ENCODE measurements at regions not wholly inside any gene's neighbourhood (a gene's known extent, or its start where the extent isn't known, plus 50 kb on each side); places are given as distances from the start of the nearest gene placed in this dataset.

DNA sequence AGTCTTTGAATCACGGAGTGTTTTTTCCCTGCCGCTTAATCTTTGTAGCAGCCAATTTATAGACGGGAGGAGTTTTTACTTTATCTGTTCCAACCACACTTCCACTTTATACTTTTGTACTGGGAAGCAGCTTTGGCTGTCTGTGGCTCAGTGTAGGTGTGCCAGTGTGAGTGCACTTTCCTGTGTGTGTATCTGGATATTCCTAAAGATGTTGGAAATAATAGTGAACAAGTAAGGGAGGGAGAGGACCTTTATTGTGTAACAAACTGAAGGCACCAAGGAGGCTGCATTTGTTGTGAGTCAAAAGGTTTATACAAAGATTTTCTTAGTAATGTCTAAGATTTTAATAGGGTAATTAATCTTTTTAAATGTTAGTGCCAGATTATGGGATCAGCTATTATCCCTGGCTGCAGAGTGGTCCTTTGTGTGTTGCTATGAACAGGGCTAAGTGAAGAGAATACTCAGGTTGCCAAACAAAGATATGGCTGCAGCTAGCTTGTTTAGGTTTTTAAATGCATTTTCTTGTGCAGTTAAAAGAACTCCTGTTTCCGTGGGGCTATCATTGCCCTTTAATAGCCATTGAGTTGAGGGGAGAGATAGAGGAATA, 226.3 kb downstream of the RNF144B start:
- no peak for ATAC-seq
- Histone ChIP-seq H3K36me3 (replicated peaks in 1 of 2; ENCODE audit: insufficient read depth in 1 of 2, low read depth in 2 of 2) (no peaks in the 10 kb centered on the region), H3K4me3 (no peak overlapping the region), H3K27me3 (no peaks in the 10 kb centered on the region), H3K4me1 (no peaks in the 10 kb centered on the region), H3K9me3 (no peaks in the 10 kb centered on the region), H3K27ac (no peak overlapping the region)
- DNase-seq = no peak
- TF ChIP-seq, protein P1, sequence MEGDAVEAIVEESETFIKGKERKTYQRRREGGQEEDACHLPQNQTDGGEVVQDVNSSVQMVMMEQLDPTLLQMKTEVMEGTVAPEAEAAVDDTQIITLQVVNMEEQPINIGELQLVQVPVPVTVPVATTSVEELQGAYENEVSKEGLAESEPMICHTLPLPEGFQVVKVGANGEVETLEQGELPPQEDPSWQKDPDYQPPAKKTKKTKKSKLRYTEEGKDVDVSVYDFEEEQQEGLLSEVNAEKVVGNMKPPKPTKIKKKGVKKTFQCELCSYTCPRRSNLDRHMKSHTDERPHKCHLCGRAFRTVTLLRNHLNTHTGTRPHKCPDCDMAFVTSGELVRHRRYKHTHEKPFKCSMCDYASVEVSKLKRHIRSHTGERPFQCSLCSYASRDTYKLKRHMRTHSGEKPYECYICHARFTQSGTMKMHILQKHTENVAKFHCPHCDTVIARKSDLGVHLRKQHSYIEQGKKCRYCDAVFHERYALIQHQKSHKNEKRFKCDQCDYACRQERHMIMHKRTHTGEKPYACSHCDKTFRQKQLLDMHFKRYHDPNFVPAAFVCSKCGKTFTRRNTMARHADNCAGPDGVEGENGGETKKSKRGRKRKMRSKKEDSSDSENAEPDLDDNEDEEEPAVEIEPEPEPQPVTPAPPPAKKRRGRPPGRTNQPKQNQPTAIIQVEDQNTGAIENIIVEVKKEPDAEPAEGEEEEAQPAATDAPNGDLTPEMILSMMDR (IDR thresholded peaks at IDR 0.05) = no peak
- TF ChIP-seq POLR2A (IDR thresholded peaks at IDR 0.05) = no peak
- intact Hi-C loops (cut with DNase I) = no loop called here
- WGBS, 2 donors = 47 to 50% methylated on average over 4 of the region's 4 CpGs

DNA sequence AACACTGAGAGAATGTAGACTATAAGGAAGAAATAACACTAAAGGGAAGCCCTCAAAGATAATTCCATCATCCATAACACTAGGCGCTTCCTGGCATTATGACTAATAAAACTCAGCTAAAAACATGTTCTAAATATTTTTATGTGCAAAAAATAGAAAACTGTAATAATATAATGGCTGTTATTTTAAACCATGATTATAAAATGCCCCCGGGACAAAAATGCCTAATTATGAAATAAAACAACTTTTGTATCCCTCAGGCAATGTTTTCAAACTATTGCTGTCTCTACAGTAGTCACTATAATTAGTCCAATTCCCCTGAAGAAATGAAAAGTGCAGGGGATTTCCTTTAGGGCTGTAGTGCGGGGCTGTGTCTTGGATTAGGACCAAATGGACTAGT, 242.4 kb downstream of the RNF144B start:
- TF ChIP-seq, protein P1 (IDR thresholded peaks at IDR 0.05) = no peak
- no peak for TF ChIP-seq POLR2A (IDR thresholded peaks at IDR 0.05)
- Histone ChIP-seq H3K27ac (no peak overlapping the region), H3K36me3 (replicated peaks in 1 of 2; ENCODE audit: insufficient read depth in 1 of 2, low read depth in 2 of 2) (no peaks in the 10 kb centered on the region), H3K4me1 (no peaks in the 10 kb centered on the region), H3K9me3 (no peaks in the 10 kb centered on the region), H3K4me3 (no peak overlapping the region), H3K27me3 (no peaks in the 10 kb centered on the region)
- ATAC-seq (no peak), DNase-seq (no peak)
- intact Hi-C loops (cut with DNase I) = no loop called here
- WGBS, 2 donors = 62 to 69% methylated on average over 3 of the region's 3 CpGs

DNA sequence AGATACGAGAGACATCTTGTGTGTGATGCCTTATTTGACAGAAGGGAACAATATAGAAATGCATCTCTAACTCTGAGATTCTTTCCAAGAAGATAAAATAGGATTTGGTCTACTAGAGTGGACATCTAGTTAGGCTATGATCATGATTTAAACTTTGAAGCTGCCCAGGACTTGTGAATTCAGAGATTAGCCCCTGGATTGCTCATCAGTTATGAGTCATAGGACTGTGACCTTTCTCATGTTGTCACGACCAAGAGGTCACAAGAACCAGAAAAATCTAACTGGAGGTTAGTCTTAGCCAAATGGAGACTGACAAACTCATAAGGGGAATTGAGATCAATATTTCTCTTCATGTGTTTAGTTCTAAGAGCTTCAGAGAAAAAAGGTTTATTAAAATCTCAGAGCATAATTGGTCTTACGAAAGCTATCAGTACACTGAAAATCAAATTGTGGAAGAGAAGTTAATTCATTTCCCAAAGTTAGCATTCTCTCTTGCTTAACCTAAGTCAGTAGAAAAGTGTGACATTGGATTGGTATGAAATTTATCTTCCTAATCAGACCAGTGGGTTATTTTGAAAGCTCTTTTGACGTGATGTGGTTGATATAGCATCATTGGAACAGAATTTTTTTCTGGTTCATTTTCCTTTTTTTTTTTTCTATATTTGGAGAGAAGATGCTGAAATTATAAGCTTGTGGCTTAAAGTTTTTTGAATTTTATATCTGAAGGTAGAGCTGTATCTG, 245.7 kb downstream of the RNF144B start:
- Histone ChIP-seq H3K27me3 (no peaks in the 10 kb centered on the region), H3K4me1 (no peaks in the 10 kb centered on the region), H3K4me3 (no peak overlapping the region), H3K27ac (no peak overlapping the region), H3K9me3 (no peaks in the 10 kb centered on the region), H3K36me3 (replicated peaks in 1 of 2; ENCODE audit: insufficient read depth in 1 of 2, low read depth in 2 of 2) (no peaks in the 10 kb centered on the region)
- WGBS, 2 donors = 45 to 57% methylated on average over 4 of the region's 4 CpGs
- TF ChIP-seq, protein P1 (IDR thresholded peaks at IDR 0.05) = no peak
- no peak for TF ChIP-seq POLR2A (IDR thresholded peaks at IDR 0.05)
- intact Hi-C loops (cut with DNase I) = no loop called here
- ATAC-seq = no peak
- DNase-seq = no peak

DNA sequence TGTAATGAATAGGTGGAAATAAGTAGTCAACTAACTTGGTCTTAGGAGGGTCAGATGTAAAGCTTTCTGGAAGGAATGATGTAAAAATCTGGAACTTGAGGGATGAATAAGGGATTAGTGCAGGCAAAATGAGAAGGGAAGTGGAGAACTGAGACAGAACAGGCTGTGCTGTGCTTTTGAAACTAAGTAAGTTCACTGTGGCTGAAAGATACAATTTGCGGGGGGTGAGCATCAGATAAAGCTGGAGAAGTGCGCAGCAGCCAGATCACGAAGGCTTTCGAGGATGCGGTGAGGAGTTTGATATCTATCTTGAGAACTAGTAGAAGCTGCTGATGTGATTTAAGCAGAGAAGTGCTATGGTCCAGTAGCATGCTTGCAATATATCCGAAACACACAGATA, 247.8 kb downstream of the RNF144B start:
- Histone ChIP-seq H3K27ac (no peak overlapping the region), H3K36me3 (replicated peaks in 1 of 2; ENCODE audit: insufficient read depth in 1 of 2, low read depth in 2 of 2) (no peaks in the 10 kb centered on the region), H3K9me3 (no peaks in the 10 kb centered on the region), H3K4me3 (no peak overlapping the region), H3K27me3 (no peaks in the 10 kb centered on the region), H3K4me1 (no peaks in the 10 kb centered on the region)
- no peak for DNase-seq
- intact Hi-C loops (cut with DNase I) = no loop called here
- WGBS, 2 donors = 78 to 80% methylated on average over 6 of the region's 6 CpGs
- no peak for TF ChIP-seq POLR2A (IDR thresholded peaks at IDR 0.05)
- TF ChIP-seq, protein P1 (IDR thresholded peaks at IDR 0.05) = no peak
- no peak for ATAC-seq

DNA sequence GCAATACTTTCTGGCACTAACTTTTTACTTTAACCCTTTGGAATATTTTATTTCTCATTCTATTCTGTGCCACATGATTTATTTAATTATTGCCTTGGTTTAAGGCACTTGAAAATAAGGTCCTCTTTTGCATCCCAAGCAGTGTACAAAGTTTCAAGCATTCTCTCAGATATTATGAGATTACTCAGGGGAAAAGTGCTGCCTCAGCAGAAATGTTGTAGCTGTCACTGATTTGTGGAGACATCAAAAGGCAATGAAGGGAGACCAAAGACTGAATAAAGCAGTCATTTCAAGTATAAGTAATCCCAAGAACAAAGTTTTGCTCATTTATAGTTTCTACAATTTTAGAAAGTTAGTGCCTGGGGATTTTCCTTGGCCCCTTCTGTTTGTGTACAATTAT, 253.0 kb downstream of the RNF144B start:
- no peak for TF ChIP-seq POLR2A (IDR thresholded peaks at IDR 0.05)
- TF ChIP-seq, protein P1 (IDR thresholded peaks at IDR 0.05) = no peak
- Histone ChIP-seq H3K27me3 (no peaks in the 10 kb centered on the region), H3K27ac (no peak overlapping the region), H3K4me3 (no peak overlapping the region), H3K36me3 (replicated peaks in 1 of 2; ENCODE audit: insufficient read depth in 1 of 2, low read depth in 2 of 2) (no peaks in the 10 kb centered on the region), H3K9me3 (no peaks in the 10 kb centered on the region), H3K4me1 (no peaks in the 10 kb centered on the region)
- ATAC-seq (no peak), DNase-seq (no peak)
- intact Hi-C loops (cut with DNase I) = no loop called here
